ENCODE measurements at regions not wholly inside any gene's neighbourhood (a gene's known extent, or its start where the extent isn't known, plus 50 kb on each side); places are given as distances from the start of the nearest gene placed in this dataset.

GRCh38 chr13:75194717-75195462 is 287.1 kb downstream of the TBC1D4 start:
- Histone ChIP-seq H3K9me3 (ENCODE audit: low read length) (no peaks in the 10 kb centered on the region), H3K27ac (ENCODE audit: extremely low read length, insufficient read depth, low read length) (no peak overlapping the region), H2AFZ (ENCODE audit: low read length) (no peak overlapping the region), H3K4me2 (ENCODE audit: low read depth, low read length) (no peak overlapping the region), H3K4me1 (ENCODE audit: insufficient read depth, low read length) (no peaks in the 10 kb centered on the region), H3K9ac (ENCODE audit: insufficient read depth, low read depth, low read length) (no peak overlapping the region), H3K4me3 (replicated peaks in 1 of 3; ENCODE audit: insufficient read depth in 1 of 3, low read depth in 2 of 3, low read length in 3 of 3) (no peak overlapping the region), H3K36me3 (replicated peaks in 1 of 2; ENCODE audit: control insufficient read depth in 1 of 2, insufficient read depth in 2 of 2, low read length in 2 of 2) (no peaks in the 10 kb centered on the region), H3K27me3 (ENCODE audit: control insufficient read depth in 1 of 2, insufficient read depth in 2 of 2, low read length in 2 of 2) (no peaks in the 10 kb centered on the region; a peak in 1 of 5 replicates), H3K79me2 (ENCODE audit: insufficient read depth, low read length) (no peaks in the 10 kb centered on the region), H4K20me1 (ENCODE audit: insufficient read depth, low read length) (no peaks in the 10 kb centered on the region)
- ChIA-PET CTCF (ENCODE audit: low intra/inter-chr PET ratio, low total read pairs) (no interaction called here), POLR2A (no interaction called here)
- in situ Hi-C loops (cut with HindIII; ENCODE audit: extremely low pct_ligation_motif_present, low pct_unique_long_range_greater_than_20kb) (no loop called here), intact Hi-C loops (cut with micrococcal nuclease; ENCODE audit: unreplicated experiment) (no loop called here)
- no peak for TF ChIP-seq SMARCC2 (IDR thresholded peaks at IDR 0.05)
- TF ChIP-seq ZNF709 (CRISPR knock-in tag; IDR thresholded peaks at IDR 0.05): no peak
- TF ChIP-seq ONECUT2 (CRISPR knock-in tag; IDR thresholded peaks at IDR 0.05): no peak
- TF ChIP-seq ZNF841 (CRISPR knock-in tag; IDR thresholded peaks at IDR 0.05; ENCODE audit: borderline replicate concordance): no peak
- TF ChIP-seq STAT6 (CRISPR knock-in tag; IDR thresholded peaks at IDR 0.05; ENCODE audit: borderline replicate concordance): no peak
- no peak for TF ChIP-seq HIC2 (CRISPR knock-in tag; IDR thresholded peaks at IDR 0.05; ENCODE audit: low read depth)
- TF ChIP-seq HMG20B (CRISPR knock-in tag; conservative IDR thresholded peaks at IDR 0.05): no peak
- no peak for TF ChIP-seq AKAP8 (CRISPR knock-in tag; IDR thresholded peaks at IDR 0.05)
- no peak for TF ChIP-seq ZNF713 (CRISPR knock-in tag; IDR thresholded peaks at IDR 0.05)
- TF ChIP-seq ZNF609 (CRISPR knock-in tag; IDR thresholded peaks at IDR 0.05; ENCODE audit: borderline replicate concordance): no peak
- no peak for TF ChIP-seq SOX13 (IDR thresholded peaks at IDR 0.05)
- TF ChIP-seq SOX13 (CRISPR knock-in tag; conservative IDR thresholded peaks at IDR 0.05 in 1 of 2, IDR thresholded peaks at IDR 0.05 in 1 of 2): no peak
- no peak for TF ChIP-seq TGIF2 (CRISPR knock-in tag; IDR thresholded peaks at IDR 0.05)
- no peak for TF ChIP-seq ERF (CRISPR knock-in tag; IDR thresholded peaks at IDR 0.05)
- TF ChIP-seq HMGA1 (CRISPR knock-in tag; conservative IDR thresholded peaks at IDR 0.05): no peak
- no peak for DNase-seq (ENCODE audit: low spot score)
- 6% methylated on average over 5 of the region's 5 CpGs for WGBS (ENCODE audit: low lambda C conversion rate)
- no peak for ATAC-seq
- BruUV-seq (replicated peaks): no TSS peak
- no peak for FAIRE-seq
